GM12878 (cell line): ENCODE measurements at regions not wholly inside any gene's neighbourhood (a gene's known extent, or its start where the extent isn't known, plus 50 kb on each side); places are given as distances from the start of the nearest gene placed in this dataset.

Experiments
- ATAC-seq: fragments of 200-7000 bp; cut with Tn5 transposase; 3 replicates; pipeline ENCODE4 v1.9.1; 2020; ENCODE audit warnings: mild to moderate bottlenecking, moderate library complexity
- BruUV-seq: library from RNA; stranded (reverse); fragments of 400-500 nt; replicated peaks from 2 replicates; lab custom pipeline; 2021; lab: Mats Ljungman, UMichigan
- CTCF ChIA-PET: fragments of 300-600 bp; sonication (Branson Sonifier 250); formaldehyde crosslinking; extraction: SDS; loops from one replicate; lab custom pipeline; 2021; ENCODE audit warnings: inconsistent platforms; lab: Yijun Ruan, JAX
- POLR2A ChIA-PET: fragments of 350-600 bp; formaldehyde crosslinking; extraction: SDS; loops from one replicate; lab custom pipeline; 2021; ENCODE audit warnings: inconsistent platforms; lab: Charles Lee
- RAD21 ChIA-PET: fragments of 300-600 bp; sonication (Branson Sonifier 250); formaldehyde crosslinking; loops from one replicate; lab custom pipeline; 2023; ENCODE audit warnings: antibody characterized with exemption; ENCODE audit not compliant: unreplicated experiment; lab: Charles Lee
- SMC1A ChIA-PET: fragments of 300-600 bp; sonication (Branson Sonifier 250); formaldehyde crosslinking; loops from one replicate; lab custom pipeline; 2023; ENCODE audit not compliant: unreplicated experiment, uncharacterized antibody; lab: Charles Lee
- DNase-seq: peaks from one replicate; pipeline ENCODE4 v3.0.0-alpha.2; 2011; ENCODE audit warnings: low read depth, low spot score
- FAIRE-seq: peaks from 3 replicates; lab custom pipeline; 2011; peaks lifted over from hg19 to GRCh38; lab: Jason Lieb, UNC
- H2AFZ ChIP-seq: 2 replicates; pipeline ENCODE4 v1.6.0; 2011; ENCODE audit warnings: low read depth, low read length, control low read depth; ENCODE audit not compliant: control insufficient read depth
- H3K27ac ChIP-seq: 2 replicates; pipeline ENCODE4 v1.5.1; 2011; ENCODE audit warnings: control low read depth; ENCODE audit not compliant: control insufficient read depth, insufficient read depth
- H3K27me3 ChIP-seq, 2 experiments: replicated peaks in 1 of 2; 2 replicates each; pipeline versions ENCODE4 v1.6.0 to v1.6.1; 2011; ENCODE audit warnings: low read length in 1 of 2; ENCODE audit not compliant: control insufficient read depth in 2 of 2, insufficient read depth in 2 of 2
- H3K36me3 ChIP-seq, 2 experiments: 2 replicates each; pipeline ENCODE4 v1.5.1; 2011; ENCODE audit warnings: low read length in 1 of 2; ENCODE audit not compliant: control insufficient read depth in 2 of 2, insufficient read depth in 2 of 2
- H3K4me1 ChIP-seq: 2 replicates; pipeline ENCODE4 v1.6.1; 2011; ENCODE audit warnings: mild to moderate bottlenecking, low read length, moderate library complexity, mixed read lengths; ENCODE audit not compliant: control insufficient read depth, insufficient read depth
- H3K4me2 ChIP-seq: 2 replicates; pipeline ENCODE4 v1.6.0; 2011; ENCODE audit warnings: control low read depth; ENCODE audit not compliant: control insufficient read depth, insufficient read depth
- H3K4me3 ChIP-seq: fragments of 200-600 bp; sonication (generic); 2 replicates; pipeline ENCODE4 v1.5.1; 2016
- H3K79me2 ChIP-seq: 2 replicates; pipeline ENCODE4 v1.6.0; 2011; ENCODE audit warnings: low read length; ENCODE audit not compliant: control insufficient read depth, insufficient read depth
- H3K9ac ChIP-seq: 2 replicates; pipeline ENCODE4 v1.8.0; 2011; ENCODE audit warnings: low read length, control low read depth, mixed read lengths; ENCODE audit not compliant: control insufficient read depth, insufficient read depth
- H3K9me3 ChIP-seq: replicated peaks from 3 replicates; pipeline ENCODE4 v1.5.1; 2011; ENCODE audit warnings: mild to moderate bottlenecking, low read length; ENCODE audit not compliant: control insufficient read depth, insufficient read depth
- H4K20me1 ChIP-seq: 2 replicates; pipeline ENCODE4 v1.6.0; 2011; ENCODE audit not compliant: control insufficient read depth, insufficient read depth
- ELK1 ChIP-seq: IDR thresholded peaks from 2 replicates; pipeline ENCODE4 v1.6.1; 2012; ENCODE audit warnings: low read depth, low read length, improper control_type of control experiment
- IKZF1 ChIP-seq: fragments of 450-650 bp; conservative IDR thresholded peaks from 2 replicates; pipeline ENCODE4 v1.6.1; 2017; ENCODE audit warnings: antibody characterized with exemption, mild to moderate bottlenecking
- JUNB ChIP-seq: IDR thresholded peaks from 2 replicates; pipeline ENCODE4 v1.6.1; 2016; ENCODE audit warnings: antibody characterized with exemption, mild to moderate bottlenecking
- KAT2A ChIP-seq: conservative IDR thresholded peaks from 2 replicates; pipeline ENCODE4 v1.6.1; 2011; ENCODE audit warnings: low read depth, low read length; ENCODE audit not compliant: control insufficient read depth
- MYB ChIP-seq: fragments of 150-350 bp; IDR thresholded peaks from 2 replicates; pipeline ENCODE4 v1.6.1; 2014; ENCODE audit warnings: mild to moderate bottlenecking, low read depth, low read length, borderline replicate concordance
- NBN ChIP-seq: fragments of 450-650 bp; IDR thresholded peaks from 2 replicates; pipeline ENCODE4 v1.6.1; 2016
- WGBS: methylation state at CpG from one replicate; pipeline ENCODE4 v1.1.6; 2016; ENCODE audit warnings: low lambda C conversion rate; ENCODE audit not compliant: insufficient replicate concordance, insufficient coverage; ENCODE audit errors: missing lambda C conversion rate; 5-methylcytosine and 5-hydroxymethylcytosine counted together
- in situ Hi-C: fragments of 300-500 bp; cut with MboI; formaldehyde crosslinking; loops from 9 replicates; pipeline ENCODE4 v1.14.3; 2018; ENCODE audit warnings: mixed read lengths
- intact Hi-C: fragments of 100-400 bp; cut with micrococcal nuclease; formaldehyde crosslinking; loops from one replicate; pipeline ENCODE4 v1.14.2; 2022; ENCODE audit not compliant: unreplicated experiment
- TF ChIP-seq, protein P1 (sequence below): fragments of 450-650 bp; IDR thresholded peaks from 2 replicates; pipeline ENCODE4 v1.6.1; 2017; ENCODE audit warnings: antibody characterized with exemption, mild to moderate bottlenecking, moderate library complexity

GRCh38 chr6:84871925-84872324 lies 107.5 kb upstream of the TBX18 start:
- Histone ChIP-seq H3K4me3 (no peak overlapping the region), H3K9me3 (no peaks in the 10 kb centered on the region), H3K9ac (no peak overlapping the region), H3K27ac (no peak overlapping the region), H2AFZ (no peak overlapping the region), H4K20me1 (no peaks in the 10 kb centered on the region), H3K4me1 (no peaks in the 10 kb centered on the region), H3K79me2 (no peaks in the 10 kb centered on the region), H3K36me3 (no peaks in the 10 kb centered on the region), H3K27me3 (no peaks in the 10 kb centered on the region), H3K4me2 (no peak overlapping the region)
- FAIRE-seq, result no peak
- no peak for DNase-seq
- BruUV-seq, result no TSS peak
- intact Hi-C loops, result no loop called here
- ChIA-PET CTCF (no interaction called here), SMC1A (no interaction called here), RAD21 (no interaction called here), POLR2A (no interaction called here)
- no peak for TF ChIP-seq KAT2A
- TF ChIP-seq ELK1, result no peak
- TF ChIP-seq MYB, result no peak
- in situ Hi-C loops, result no loop called here
- 3% methylated on average over 4 of the region's 4 CpGs for WGBS
- ATAC-seq, result no peak

DNA sequence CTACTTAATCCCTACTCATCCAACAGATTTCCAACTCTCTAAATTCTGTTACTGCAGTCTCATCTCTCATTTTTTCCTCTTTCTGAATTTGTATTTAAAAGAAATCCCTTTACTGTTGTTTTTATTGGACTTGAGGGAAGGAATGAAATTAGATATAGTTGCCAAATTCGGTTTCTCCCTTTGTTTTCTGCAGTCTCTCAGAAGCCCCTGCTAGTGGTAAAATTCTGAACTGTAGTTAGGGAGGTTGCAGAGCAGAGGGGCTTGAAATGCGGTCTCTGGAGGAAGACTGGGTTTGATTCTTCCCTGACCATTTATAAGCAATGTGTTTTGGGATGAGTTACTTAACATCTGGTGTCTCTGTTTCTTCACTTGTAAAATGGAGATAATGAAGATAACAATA lies 106.3 kb upstream of the TBX18 start:
- FAIRE-seq, result no peak
- no peak overlapping the region for H3K4me2 ChIP-seq
- no peak overlapping the region for H2AFZ ChIP-seq
- no TSS peak for BruUV-seq
- CTCF ChIA-PET, result no interaction called here
- H3K9ac ChIP-seq, result no peak overlapping the region
- H3K27ac ChIP-seq, result no peak overlapping the region
- H3K36me3 ChIP-seq, result no peaks in the 10 kb centered on the region
- POLR2A ChIA-PET, result no interaction called here
- SMC1A ChIA-PET, result no interaction called here
- WGBS, result 2% methylated on average over 2 of the region's 2 CpGs
- H3K79me2 ChIP-seq, result no peaks in the 10 kb centered on the region
- in situ Hi-C loops (no loop called here), intact Hi-C loops (no loop called here)
- H3K4me1 ChIP-seq, result no peaks in the 10 kb centered on the region
- no peak overlapping the region for H3K4me3 ChIP-seq
- no peaks in the 10 kb centered on the region for H3K27me3 ChIP-seq
- no peaks in the 10 kb centered on the region for H3K9me3 ChIP-seq
- no peak for TF ChIP-seq JUNB
- TF ChIP-seq IKZF1, result no peak
- TF ChIP-seq, protein P1, sequence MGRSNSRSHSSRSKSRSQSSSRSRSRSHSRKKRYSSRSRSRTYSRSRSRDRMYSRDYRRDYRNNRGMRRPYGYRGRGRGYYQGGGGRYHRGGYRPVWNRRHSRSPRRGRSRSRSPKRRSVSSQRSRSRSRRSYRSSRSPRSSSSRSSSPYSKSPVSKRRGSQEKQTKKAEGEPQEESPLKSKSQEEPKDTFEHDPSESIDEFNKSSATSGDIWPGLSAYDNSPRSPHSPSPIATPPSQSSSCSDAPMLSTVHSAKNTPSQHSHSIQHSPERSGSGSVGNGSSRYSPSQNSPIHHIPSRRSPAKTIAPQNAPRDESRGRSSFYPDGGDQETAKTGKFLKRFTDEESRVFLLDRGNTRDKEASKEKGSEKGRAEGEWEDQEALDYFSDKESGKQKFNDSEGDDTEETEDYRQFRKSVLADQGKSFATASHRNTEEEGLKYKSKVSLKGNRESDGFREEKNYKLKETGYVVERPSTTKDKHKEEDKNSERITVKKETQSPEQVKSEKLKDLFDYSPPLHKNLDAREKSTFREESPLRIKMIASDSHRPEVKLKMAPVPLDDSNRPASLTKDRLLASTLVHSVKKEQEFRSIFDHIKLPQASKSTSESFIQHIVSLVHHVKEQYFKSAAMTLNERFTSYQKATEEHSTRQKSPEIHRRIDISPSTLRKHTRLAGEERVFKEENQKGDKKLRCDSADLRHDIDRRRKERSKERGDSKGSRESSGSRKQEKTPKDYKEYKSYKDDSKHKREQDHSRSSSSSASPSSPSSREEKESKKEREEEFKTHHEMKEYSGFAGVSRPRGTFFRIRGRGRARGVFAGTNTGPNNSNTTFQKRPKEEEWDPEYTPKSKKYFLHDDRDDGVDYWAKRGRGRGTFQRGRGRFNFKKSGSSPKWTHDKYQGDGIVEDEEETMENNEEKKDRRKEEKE, result no peak
- TF ChIP-seq NBN, result no peak
- no peaks in the 10 kb centered on the region for H4K20me1 ChIP-seq
- no peak for ATAC-seq
- RAD21 ChIA-PET, result no interaction called here
- no peak for DNase-seq
